Stimulated activated CD4-positive, alpha-beta T cell treated with anti-CD3 and anti-CD28 coated beads, Interleukin-12 subunit alpha, Interleukin-12 subunit beta, amount 100 ng/mL, for 24 hours (primary cell): ENCODE measurements at regions not wholly inside any gene's neighbourhood (a gene's known extent, or its start where the extent isn't known, plus 50 kb on each side); places are given as distances from the start of the nearest gene placed in this dataset.

Experiments
- DNase-seq, 2 experiments: peaks; one replicate each; pipeline ENCODE4 v3.0.0-alpha.2; 2020; ENCODE audit warnings: low read depth in 2 of 2

DNA sequence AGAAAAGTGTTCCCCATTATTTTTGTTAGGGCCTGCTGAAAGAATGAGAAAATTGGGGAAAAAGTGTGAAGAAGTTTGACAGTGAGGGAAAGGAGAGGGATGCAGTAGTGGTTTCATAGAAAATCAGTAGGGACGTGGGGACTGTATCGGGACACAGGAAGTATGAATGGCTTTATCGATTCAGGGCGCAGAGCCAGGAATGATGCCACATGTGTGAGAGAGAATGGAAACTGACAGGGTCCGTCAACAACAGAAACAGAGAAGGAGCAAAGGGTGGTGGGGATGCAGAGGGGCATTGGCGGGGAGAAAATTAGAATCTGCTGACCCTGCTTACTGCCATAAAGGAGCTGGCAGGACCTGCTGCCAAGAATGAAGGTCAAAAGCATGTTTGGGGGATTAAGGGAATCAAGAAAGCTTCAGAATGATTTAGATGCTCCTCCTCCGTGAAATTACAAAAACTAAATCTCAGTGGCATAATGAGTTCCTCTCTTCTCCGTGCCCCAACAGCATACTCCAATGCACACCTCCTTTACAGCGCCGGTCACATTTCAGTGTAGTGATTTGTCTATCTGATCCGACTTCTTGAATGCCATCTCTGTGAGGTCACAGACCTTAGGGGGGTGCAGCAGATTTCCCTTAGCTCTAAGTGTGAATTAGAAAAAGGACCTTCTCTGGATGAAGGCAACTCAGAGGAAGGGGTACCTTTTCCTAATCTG lies 92.6 kb downstream of the EMP1 start:
- no peak for DNase-seq

- no peak for DNase-seq
Observed at GRCh38 chr12:13288501-13288900, 92.0 kb downstream of the EMP1 start.

- no peak for DNase-seq
Observed at GRCh38 chr12:13283867-13284266, 87.3 kb downstream of the EMP1 start.

DNA sequence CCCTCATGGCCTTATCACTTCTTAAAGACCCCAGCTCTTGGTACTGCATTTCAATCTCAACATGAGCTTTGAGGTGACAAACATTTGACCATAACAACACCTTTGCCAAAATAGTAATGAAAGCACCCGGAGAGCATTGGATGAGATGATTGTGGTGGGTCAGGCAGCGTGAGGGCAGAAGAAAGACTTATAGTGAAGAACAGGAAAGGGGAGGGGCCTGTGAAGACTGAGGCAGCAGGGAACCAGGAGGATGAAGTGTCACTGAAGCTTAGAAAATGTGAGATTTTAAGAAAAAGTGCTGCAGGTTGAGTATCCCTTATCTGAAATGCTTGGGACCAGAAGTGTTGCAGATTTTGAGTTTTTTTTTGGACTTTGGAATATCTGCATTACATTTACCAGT lies 86.3 kb downstream of the EMP1 start:
- no peak for DNase-seq

GRCh38 chr12:13278249-13278787 lies 81.8 kb downstream of the EMP1 start:
- DNase-seq = peak; percentile 41 to 47

- DNase-seq = no peak
Observed at GRCh38 chr12:13277293-13277692, 80.8 kb downstream of the EMP1 start.

DNA sequence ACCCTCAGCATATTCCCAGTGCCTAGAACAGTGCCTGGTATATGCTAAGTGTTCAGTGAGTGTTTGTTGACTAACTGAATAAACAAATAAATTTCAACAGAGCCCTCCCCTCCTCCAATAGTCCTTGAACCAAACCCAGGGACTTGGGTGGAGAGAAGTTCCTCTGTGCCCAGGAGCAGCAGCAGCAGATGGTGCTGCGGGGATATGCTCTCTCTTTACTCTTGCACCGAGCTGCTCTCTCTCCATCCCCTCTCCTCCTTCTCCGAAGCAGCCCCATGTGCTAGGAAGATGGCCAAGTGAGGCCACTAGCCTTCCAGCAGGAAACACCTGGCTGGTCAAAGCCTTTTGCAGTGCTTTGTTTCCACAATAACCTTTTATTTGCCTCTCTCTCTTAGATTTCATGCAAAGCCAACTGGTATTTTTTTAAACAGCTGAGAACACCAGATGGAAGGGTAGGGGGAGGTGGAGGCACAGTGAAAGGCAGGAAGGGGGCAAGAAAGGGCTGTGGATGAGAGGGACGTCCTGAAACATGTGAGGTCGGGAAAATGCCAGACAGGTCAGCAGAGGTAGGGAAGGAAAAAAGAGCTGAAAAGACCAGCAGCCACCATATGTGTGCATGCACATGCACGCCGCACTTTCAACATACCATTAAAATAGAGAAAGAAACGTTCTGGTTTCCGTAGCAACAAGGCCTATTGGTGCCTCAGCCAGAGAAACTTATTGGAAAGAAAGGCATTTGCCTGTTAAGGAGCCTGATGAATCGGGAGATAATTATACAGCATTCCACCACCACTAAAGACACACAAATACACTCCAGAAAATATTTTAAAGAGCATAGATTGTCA lies 78.9 kb downstream of the EMP1 start:
- DNase-seq = no peak

DNA sequence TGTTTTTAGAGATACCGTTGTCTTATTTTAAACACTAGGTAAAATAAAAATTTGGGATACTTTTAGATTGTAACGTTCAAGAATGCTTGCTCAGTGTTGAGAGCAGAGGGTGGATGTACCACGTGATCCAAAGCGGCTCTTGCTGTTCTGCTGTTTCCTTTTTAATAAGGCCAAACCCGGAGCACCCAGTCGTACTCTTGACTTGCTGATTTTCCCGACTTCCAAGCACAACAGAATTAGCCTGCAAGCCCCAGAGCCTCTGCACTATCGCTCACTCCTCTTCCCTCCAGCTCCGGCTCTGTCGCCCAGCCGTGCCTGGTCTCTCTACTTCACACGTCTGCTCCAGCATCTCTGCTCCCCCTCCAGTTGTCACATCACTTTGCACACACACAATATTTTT lies 77.3 kb downstream of the EMP1 start:
- DNase-seq = no peak

GRCh38 chr12:13273097-13273496 lies 76.6 kb downstream of the EMP1 start:
- DNase-seq = no peak

- no peak for DNase-seq
Observed at GRCh38 chr12:13270817-13271216, 74.3 kb downstream of the EMP1 start.
